Erythroblast (primary cell): ENCODE measurements at regions not wholly inside any gene's neighbourhood (a gene's known extent, or its start where the extent isn't known, plus 50 kb on each side); places are given as distances from the start of the nearest gene placed in this dataset.

Source experiments
- GATA1 ChIP-seq: IDR thresholded peaks from 2 replicates; pipeline ENCODE4 v1.6.1; 2011; ENCODE audit warnings: low read depth, mild to moderate bottlenecking, control low read depth, low read length, moderate library complexity
- POLR2A ChIP-seq: IDR thresholded peaks from 2 replicates; pipeline ENCODE4 v1.6.1; 2011; ENCODE audit warnings: mild to moderate bottlenecking, low read length

DNA sequence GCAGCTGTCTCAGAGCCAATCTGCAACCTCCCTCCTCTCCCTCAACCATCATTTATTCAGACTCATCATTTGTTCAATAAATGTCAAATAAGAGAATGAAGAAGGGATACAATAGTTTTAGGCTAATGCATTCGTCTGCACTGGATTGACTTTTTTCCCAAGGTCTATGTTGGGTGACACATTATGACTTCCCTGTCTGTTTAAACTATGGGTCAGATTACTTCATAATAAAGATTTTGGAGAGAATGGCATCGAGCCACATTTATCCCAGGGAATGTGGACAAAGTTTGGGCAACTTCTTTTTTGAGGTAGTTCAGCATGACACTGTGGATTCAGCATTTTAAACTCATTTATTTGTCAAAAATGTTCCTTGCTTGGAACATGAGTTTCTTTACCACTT is 107.4 kb upstream of the ADGRL2 start:
- TF ChIP-seq POLR2A (no peak), GATA1 (no peak)
